Body of pancreas (tissue), 4 donors: ENCODE measurements at regions not wholly inside any gene's neighbourhood (a gene's known extent, or its start where the extent isn't known, plus 50 kb on each side); places are given as distances from the start of the nearest gene placed in this dataset.

ENCODE experiments used
- ATAC-seq: fragments of 150-250 bp; one replicate; pipeline ENCODE4 v1.9.1; 2016
- DNase-seq, 4 donors: peaks; one replicate each; pipeline ENCODE4 v3.0.0-alpha.2; 2019
- H3K27ac ChIP-seq, 4 donors: fragments of 200-600 bp; sonication (generic); 1 replicate in 3 of 4; 2 replicates in 1 of 4; pipeline versions ENCODE4 v1.5.1 to v1.6.1; 2016 to 2019; ENCODE audit warnings: mild to moderate bottlenecking in 1 of 4, mixed read lengths in 1 of 4, moderate library complexity in 1 of 4
- H3K27me3 ChIP-seq, 2 donors: fragments of 200-600 bp; sonication (generic); one replicate each; pipeline ENCODE4 v1.6.0; 2016; ENCODE audit warnings: mild to moderate bottlenecking in 1 of 2
- H3K36me3 ChIP-seq, 2 donors: fragments of 200-600 bp; sonication (generic); replicated peaks in 1 of 2; 2 replicates each; pipeline ENCODE4 v1.5.1; 2016; ENCODE audit warnings: low read depth in 2 of 2; ENCODE audit not compliant: insufficient read depth in 1 of 2
- H3K4me1 ChIP-seq: fragments of 200-600 bp; sonication (generic); one replicate; pipeline ENCODE4 v1.6.0; 2016
- H3K4me3 ChIP-seq, 2 donors: fragments of 200-600 bp; sonication (generic); 1 replicate in 1 of 2; 2 replicates in 1 of 2; pipeline ENCODE4 v1.5.1; 2016 to 2019
- H3K9me3 ChIP-seq, 3 donors: fragments of 200-600 bp; sonication (generic); 1 replicate in 2 of 3; 2 replicates in 1 of 3; pipeline ENCODE4 v1.5.1; 2016
- POLR2A ChIP-seq, 3 donors: fragments of 450-650 bp; IDR thresholded peaks; one replicate each; pipeline ENCODE4 v1.6.1; 2016; ENCODE audit warnings: antibody characterized with exemption in 3 of 3, mild to moderate bottlenecking in 2 of 3
- WGBS, 2 donors: methylation state at CpG; one replicate each; pipeline ENCODE4 v1.1.5; 2017; 5-methylcytosine and 5-hydroxymethylcytosine counted together
- intact Hi-C: fragments of 100-400 bp; cut with DNase I; formaldehyde crosslinking; loops from one replicate; pipeline ENCODE4 v1.15.1; 2023
- TF ChIP-seq, protein P1 (sequence below), 7 experiments: fragments of 450-650 bp in 4 of 7; fragments of 200-600 bp in 3 of 7; sonication (generic) in 3 of 7; IDR thresholded peaks; one replicate each; pipeline ENCODE4 v1.5.1; 2016 to 2019; ENCODE audit warnings: antibody characterized with exemption in 7 of 7

DNA sequence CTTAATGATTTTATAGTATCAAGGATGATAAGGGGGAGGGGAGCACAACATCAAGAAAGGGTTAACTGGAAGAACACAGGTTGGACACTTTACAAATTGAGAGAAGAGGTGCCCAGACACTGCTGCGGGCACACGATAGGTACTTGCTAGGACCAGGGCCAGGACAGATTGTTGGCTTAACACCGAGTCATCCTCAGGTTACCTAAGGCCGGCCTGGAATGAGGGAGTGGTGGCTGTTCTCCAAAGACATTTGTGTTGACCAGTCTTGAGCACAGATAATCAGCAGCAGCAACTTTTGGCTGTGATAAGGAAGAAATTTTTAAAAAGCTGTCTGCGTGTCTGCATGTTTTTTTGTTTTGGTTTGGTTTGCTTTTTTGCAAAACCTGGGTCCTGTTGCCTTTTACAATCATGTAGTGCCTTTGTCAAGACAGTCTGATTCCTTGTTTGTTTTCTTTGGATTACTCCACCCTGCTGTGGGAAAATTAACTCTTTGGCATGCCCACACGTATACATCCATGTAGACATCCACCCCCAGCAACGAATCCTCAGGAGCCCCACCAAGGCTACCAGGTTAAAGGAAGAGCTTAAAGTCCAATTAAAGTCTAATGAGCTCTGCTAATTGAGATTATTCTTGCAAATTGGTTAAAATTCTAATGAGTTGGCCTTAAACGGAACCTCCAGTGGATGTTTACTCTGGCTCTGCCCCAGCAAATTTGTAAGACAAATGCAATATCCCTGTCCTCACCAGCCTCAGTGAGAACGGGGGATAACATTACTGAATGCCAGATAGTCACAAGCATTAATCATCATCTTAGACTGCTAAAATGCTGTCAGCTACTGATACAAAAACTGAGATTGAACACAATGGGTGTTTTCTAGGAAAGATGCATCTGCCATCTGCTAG is 382.3 kb downstream of the ACTL7B start:
- Histone ChIP-seq H3K9me3 (no peaks in the 10 kb centered on the region), H3K36me3 (no peaks in the 10 kb centered on the region), H3K4me1 (no peaks in the 10 kb centered on the region), H3K4me3 (no peak overlapping the region), H3K27ac (no peak overlapping the region), H3K27me3 (no peaks in the 10 kb centered on the region)
- ATAC-seq (no peak), DNase-seq (peak in 1 of 4 donors; percentile 5)
- TF ChIP-seq POLR2A (IDR thresholded peaks at IDR 0.05) = no peak
- TF ChIP-seq, protein P1, sequence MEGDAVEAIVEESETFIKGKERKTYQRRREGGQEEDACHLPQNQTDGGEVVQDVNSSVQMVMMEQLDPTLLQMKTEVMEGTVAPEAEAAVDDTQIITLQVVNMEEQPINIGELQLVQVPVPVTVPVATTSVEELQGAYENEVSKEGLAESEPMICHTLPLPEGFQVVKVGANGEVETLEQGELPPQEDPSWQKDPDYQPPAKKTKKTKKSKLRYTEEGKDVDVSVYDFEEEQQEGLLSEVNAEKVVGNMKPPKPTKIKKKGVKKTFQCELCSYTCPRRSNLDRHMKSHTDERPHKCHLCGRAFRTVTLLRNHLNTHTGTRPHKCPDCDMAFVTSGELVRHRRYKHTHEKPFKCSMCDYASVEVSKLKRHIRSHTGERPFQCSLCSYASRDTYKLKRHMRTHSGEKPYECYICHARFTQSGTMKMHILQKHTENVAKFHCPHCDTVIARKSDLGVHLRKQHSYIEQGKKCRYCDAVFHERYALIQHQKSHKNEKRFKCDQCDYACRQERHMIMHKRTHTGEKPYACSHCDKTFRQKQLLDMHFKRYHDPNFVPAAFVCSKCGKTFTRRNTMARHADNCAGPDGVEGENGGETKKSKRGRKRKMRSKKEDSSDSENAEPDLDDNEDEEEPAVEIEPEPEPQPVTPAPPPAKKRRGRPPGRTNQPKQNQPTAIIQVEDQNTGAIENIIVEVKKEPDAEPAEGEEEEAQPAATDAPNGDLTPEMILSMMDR (IDR thresholded peaks at IDR 0.05) = no peak
- intact Hi-C loops = no loop called here
- WGBS, 2 donors = 19 to 30% methylated on average over 9 of the region's 9 CpGs

DNA sequence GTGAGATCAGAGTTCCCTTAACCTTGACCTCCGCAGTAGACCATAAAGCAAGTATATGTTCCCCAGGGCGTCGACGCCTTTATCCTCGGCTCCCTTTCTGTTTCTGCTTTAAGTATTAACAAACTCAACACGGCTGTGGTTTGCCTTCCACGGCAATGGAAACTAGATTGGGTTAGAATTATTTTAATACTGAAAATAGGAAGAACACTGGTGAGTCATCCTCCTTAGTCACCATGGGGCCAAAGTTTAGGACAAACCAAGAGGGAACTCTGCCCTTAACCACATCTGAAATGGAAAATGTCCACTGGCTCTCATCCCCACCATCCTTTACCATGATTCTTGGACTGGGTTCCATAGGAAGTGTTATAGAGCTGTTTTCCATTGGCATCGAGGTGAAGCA is 386.1 kb downstream of the ACTL7B start:
- ATAC-seq (no peak), DNase-seq (peak in 1 of 4 donors; percentile 40)
- no peak overlapping the region for H3K4me3 ChIP-seq
- H3K27me3 ChIP-seq = no peaks in the 10 kb centered on the region
- no peaks in the 10 kb centered on the region for H3K9me3 ChIP-seq
- intact Hi-C loops = no loop called here
- no peaks in the 10 kb centered on the region for H3K4me1 ChIP-seq
- TF ChIP-seq, protein P1 (IDR thresholded peaks at IDR 0.05) = no peak
- no peak for TF ChIP-seq POLR2A (IDR thresholded peaks at IDR 0.05)
- no peaks in the 10 kb centered on the region for H3K36me3 ChIP-seq
- WGBS, 2 donors = 79 to 88% methylated on average over 8 of the region's 8 CpGs
- H3K27ac ChIP-seq = no peak overlapping the region

GRCh38 chr9:108468364-108468763 is 387.4 kb downstream of the ACTL7B start:
- H3K9me3 ChIP-seq = no peaks in the 10 kb centered on the region
- H3K27ac ChIP-seq = no peak overlapping the region
- DNase-seq = peak in 2 of 4 donors; percentile 27 to 30
- H3K4me3 ChIP-seq = no peak overlapping the region
- intact Hi-C loops = no loop called here
- no peaks in the 10 kb centered on the region for H3K36me3 ChIP-seq
- no peaks in the 10 kb centered on the region for H3K27me3 ChIP-seq
- 57 to 63% methylated on average over 4 of the region's 4 CpGs for WGBS, 2 donors
- H3K4me1 ChIP-seq = no peaks in the 10 kb centered on the region
- ATAC-seq = no peak
- TF ChIP-seq POLR2A (IDR thresholded peaks at IDR 0.05) = no peak
- TF ChIP-seq, protein P1 (IDR thresholded peaks at IDR 0.05) = peak in 2 of 7 experiments; percentile 11 to 12

- H3K36me3 ChIP-seq = no peaks in the 10 kb centered on the region
- DNase-seq (peak in 2 of 4 donors; percentile 14 to 15), ATAC-seq (peak; percentile 42)
- H3K9me3 ChIP-seq = no peaks in the 10 kb centered on the region
- WGBS, 2 donors = 51 to 57% methylated on average over 6 of the region's 6 CpGs
- H3K4me3 ChIP-seq = no peak overlapping the region
- H3K27me3 ChIP-seq = no peaks in the 10 kb centered on the region
- intact Hi-C loops = no loop called here
- H3K27ac ChIP-seq = no peak overlapping the region
- no peak for TF ChIP-seq POLR2A (IDR thresholded peaks at IDR 0.05)
- TF ChIP-seq, protein P1 (IDR thresholded peaks at IDR 0.05) = no peak
- H3K4me1 ChIP-seq = no peaks in the 10 kb centered on the region
Measured at GRCh38 chr9:108467653-108468324, 388.0 kb downstream of the ACTL7B start.
